HEK293T (cell line): ENCODE measurements at regions not wholly inside any gene's neighbourhood (a gene's known extent, or its start where the extent isn't known, plus 50 kb on each side); places are given as distances from the start of the nearest gene placed in this dataset.
"Not testable (repeated sequence)": the region's sequence is repeated elsewhere in the genome, so short reads cannot be mapped to it uniquely, and the experiment has no call there.

Experiments
- ARNT ChIP-seq: fragments of 450-650 bp; IDR thresholded peaks from 2 replicates; pipeline ENCODE4 v1.6.1; 2017; ENCODE audit warnings: mild to moderate bottlenecking
- BHLHE40 ChIP-seq: fragments of 450-650 bp; IDR thresholded peaks from 2 replicates; pipeline ENCODE4 v1.6.1; 2016; ENCODE audit warnings: mild to moderate bottlenecking, moderate library complexity, borderline replicate concordance
- SP1 ChIP-seq: fragments of 450-650 bp; IDR thresholded peaks from 2 replicates; pipeline ENCODE4 v1.6.1; 2017
- TARDBP ChIP-seq: fragments of 450-650 bp; IDR thresholded peaks from 2 replicates; pipeline ENCODE4 v1.6.1; 2016
- ZNF384 ChIP-seq: fragments of 450-650 bp; IDR thresholded peaks from 2 replicates; pipeline ENCODE4 v1.6.1; 2016

- TF ChIP-seq SP1, ARNT, ZNF384, TARDBP, BHLHE40: not testable (repeated sequence)
Observed at GRCh38 chr6:56812851-56813250, 142.1 kb upstream of the BEND6 start.
